GM12878 (cell line): ENCODE measurements at regions not wholly inside any gene's neighbourhood (a gene's known extent, or its start where the extent isn't known, plus 50 kb on each side); places are given as distances from the start of the nearest gene placed in this dataset.

Experiments used
- ASH2L ChIP-seq: fragments of 300-600, 200-600 bp; sonication (generic); IDR thresholded peaks from 2 replicates; pipeline ENCODE4 v1.6.1; 2017; ENCODE audit warnings: low read depth, mild to moderate bottlenecking, borderline replicate concordance
- BMI1 ChIP-seq: fragments of 450-650 bp; IDR thresholded peaks from 2 replicates; pipeline ENCODE4 v1.6.1; 2016; ENCODE audit warnings: mild to moderate bottlenecking, moderate library complexity, borderline replicate concordance
- CBX3 ChIP-seq: fragments of 200-600 bp; sonication (generic); IDR thresholded peaks from 2 replicates; pipeline ENCODE4 v1.6.1; 2016; ENCODE audit warnings: low read depth, borderline replicate concordance
- CEBPB ChIP-seq, 2 experiments: fragments of 150-350 bp in 1 of 2; IDR thresholded peaks; 2 replicates each; pipeline ENCODE4 v1.6.1; 2012 to 2014; ENCODE audit warnings: low read depth in 2 of 2, low read length in 2 of 2, borderline replicate concordance in 1 of 2, inconsistent platforms in 1 of 2
- EP300 ChIP-seq, 2 experiments: fragments of 150-350 bp in 1 of 2; IDR thresholded peaks; 2 replicates each; pipeline ENCODE4 v1.6.1; 2011 to 2012; ENCODE audit warnings: low read depth in 2 of 2, low read length in 2 of 2, borderline replicate concordance in 1 of 2, improper control_type of control experiment in 1 of 2, inconsistent platforms in 1 of 2; ENCODE audit not compliant: control insufficient read depth in 1 of 2
- ESRRA ChIP-seq: IDR thresholded peaks from 2 replicates; pipeline ENCODE4 v1.6.1; 2012; ENCODE audit warnings: mild to moderate bottlenecking, low read length, improper control_type of control experiment
- GATAD2B ChIP-seq: fragments of 450-650 bp; conservative IDR thresholded peaks from 2 replicates; pipeline ENCODE4 v1.6.1; 2017; ENCODE audit warnings: low read depth, mild to moderate bottlenecking, moderate library complexity
- HDAC6 ChIP-seq: fragments of 200-600 bp; sonication (generic); IDR thresholded peaks from one replicate; pipeline ENCODE4 v1.8.0; 2017; ENCODE audit warnings: antibody characterized with exemption; ENCODE audit not compliant: unreplicated experiment
- JUND ChIP-seq: IDR thresholded peaks from 2 replicates; pipeline ENCODE4 v1.6.1; 2012; ENCODE audit warnings: low read depth, mild to moderate bottlenecking, low read length, improper control_type of control experiment, moderate library complexity
- MEF2B ChIP-seq: fragments of 450-650 bp; IDR thresholded peaks from 2 replicates; pipeline ENCODE4 v1.6.1; 2018; ENCODE audit warnings: mild to moderate bottlenecking, moderate library complexity; ENCODE audit not compliant: partially characterized antibody, poor library complexity, severe bottlenecking
- NRF1 ChIP-seq: conservative IDR thresholded peaks from 2 replicates; pipeline ENCODE4 v1.6.1; 2011; ENCODE audit warnings: mild to moderate bottlenecking, low read depth, low read length, improper control_type of control experiment
- RB1 ChIP-seq: fragments of 450-650 bp; formaldehyde crosslinking; IDR thresholded peaks from 2 replicates; pipeline ENCODE4 v1.6.1; 2017; ENCODE audit warnings: mild to moderate bottlenecking, borderline replicate concordance
- RUNX3 ChIP-seq: IDR thresholded peaks from 2 replicates; pipeline ENCODE4 v1.6.1; 2012; ENCODE audit warnings: low read length, inconsistent platforms
- STAT3 ChIP-seq: IDR thresholded peaks from 2 replicates; pipeline ENCODE4 v1.6.1; 2011; ENCODE audit warnings: low read depth, low read length, improper control_type of control experiment
- SUZ12 ChIP-seq: fragments of 200-600 bp; sonication (generic); IDR thresholded peaks from one replicate; pipeline ENCODE4 v1.6.1; 2018; ENCODE audit warnings: antibody characterized with exemption, mild to moderate bottlenecking; ENCODE audit not compliant: unreplicated experiment
- TARDBP ChIP-seq: IDR thresholded peaks from 2 replicates; pipeline ENCODE4 v1.6.1; 2016; ENCODE audit warnings: borderline replicate concordance
- YY1 ChIP-seq: IDR thresholded peaks from 2 replicates; pipeline ENCODE4 v1.6.1; 2011; ENCODE audit warnings: low read depth, mild to moderate bottlenecking, low read length
- ZNF384 ChIP-seq: IDR thresholded peaks from 2 replicates; pipeline ENCODE4 v1.6.1; 2012; ENCODE audit warnings: low read depth, mild to moderate bottlenecking, low read length, improper control_type of control experiment, borderline replicate concordance
- TF ChIP-seq, protein P1 (sequence below): fragments of 450-650 bp; IDR thresholded peaks from 2 replicates; pipeline ENCODE4 v1.6.1; 2018; ENCODE audit warnings: borderline replicate concordance, mild to moderate bottlenecking; ENCODE audit not compliant: partially characterized antibody
- TF ChIP-seq, protein P2 (sequence below): fragments of 450-650 bp; formaldehyde crosslinking; IDR thresholded peaks from 2 replicates; pipeline ENCODE4 v1.4.0; 2022; ENCODE audit warnings: mild to moderate bottlenecking, moderate library complexity
- TF ChIP-seq, protein P3 (sequence below): IDR thresholded peaks from 2 replicates; pipeline ENCODE4 v1.6.1; 2011; ENCODE audit warnings: mild to moderate bottlenecking, low read depth, low read length, moderate library complexity; ENCODE audit not compliant: insufficient replicate concordance

DNA sequence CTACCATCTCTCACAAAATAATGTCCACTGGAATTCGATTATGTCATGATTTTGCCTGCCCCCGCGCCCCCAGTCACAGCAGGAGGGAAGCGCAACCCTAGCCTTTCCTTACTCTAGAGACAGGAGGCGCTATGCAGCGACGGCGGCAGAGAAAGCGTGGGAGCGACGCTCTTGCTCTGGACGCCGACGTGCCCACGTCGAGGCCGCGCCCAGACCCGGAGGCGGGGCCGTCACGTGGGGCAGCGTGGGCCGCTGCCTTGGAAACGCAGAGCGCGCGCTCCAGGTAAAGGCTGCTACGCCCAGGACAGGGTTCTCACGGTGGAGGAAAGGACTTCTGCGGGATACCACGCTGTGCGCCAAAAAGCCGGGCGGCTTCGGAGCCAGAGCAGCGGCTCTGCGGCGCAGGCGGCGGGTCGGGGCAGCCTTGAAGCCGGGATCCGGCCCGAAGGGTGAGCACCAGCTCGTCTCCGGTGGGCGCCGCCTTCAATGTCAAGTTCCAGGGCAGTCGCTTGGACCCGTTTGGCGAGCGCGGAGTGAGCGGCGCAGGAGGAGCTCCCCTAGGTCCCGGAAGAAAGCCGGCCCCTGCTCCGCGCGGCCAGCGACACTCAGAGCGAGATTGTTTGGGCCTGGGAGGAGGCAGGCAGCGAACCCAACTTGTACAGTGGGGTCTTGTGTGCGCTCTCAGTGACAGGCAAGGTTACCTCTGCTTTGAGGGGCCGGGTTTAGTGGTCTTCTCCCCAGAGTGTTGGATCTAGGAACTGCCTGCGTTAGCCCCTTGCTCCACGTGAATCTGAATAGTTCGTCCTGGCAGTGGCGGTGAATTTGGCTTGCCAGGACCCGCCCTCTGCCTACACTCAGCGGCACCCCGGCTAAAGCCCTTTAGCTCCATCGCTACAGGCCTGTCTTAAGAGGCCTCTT, 121.7 kb downstream of the MRPL57 start (continued):
- TF ChIP-seq, protein P1, sequence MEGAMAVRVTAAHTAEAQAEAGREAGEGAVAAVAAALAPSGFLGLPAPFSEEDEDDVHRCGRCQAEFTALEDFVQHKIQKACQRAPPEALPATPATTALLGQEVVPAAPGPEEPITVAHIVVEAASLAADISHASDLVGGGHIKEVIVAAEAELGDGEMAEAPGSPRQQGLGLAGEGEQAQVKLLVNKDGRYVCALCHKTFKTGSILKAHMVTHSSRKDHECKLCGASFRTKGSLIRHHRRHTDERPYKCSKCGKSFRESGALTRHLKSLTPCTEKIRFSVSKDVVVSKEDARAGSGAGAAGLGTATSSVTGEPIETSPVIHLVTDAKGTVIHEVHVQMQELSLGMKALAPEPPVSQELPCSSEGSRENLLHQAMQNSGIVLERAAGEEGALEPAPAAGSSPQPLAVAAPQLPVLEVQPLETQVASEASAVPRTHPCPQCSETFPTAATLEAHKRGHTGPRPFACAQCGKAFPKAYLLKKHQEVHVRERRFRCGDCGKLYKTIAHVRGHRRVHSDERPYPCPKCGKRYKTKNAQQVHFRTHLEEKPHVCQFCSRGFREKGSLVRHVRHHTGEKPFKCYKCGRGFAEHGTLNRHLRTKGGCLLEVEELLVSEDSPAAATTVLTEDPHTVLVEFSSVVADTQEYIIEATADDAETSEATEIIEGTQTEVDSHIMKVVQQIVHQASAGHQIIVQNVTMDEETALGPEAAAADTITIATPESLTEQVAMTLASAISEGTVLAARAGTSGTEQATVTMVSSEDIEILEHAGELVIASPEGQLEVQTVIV: no peak
- TF ChIP-seq BMI1 (peak; percentile 88), CBX3 (no peak), MEF2B (no peak), STAT3 (no peak), SUZ12 (no peak), HDAC6 (no peak), JUND (no peak), EP300 (IDR thresholded peaks at IDR 0.05; ENCODE audit: borderline replicate concordance in 1 of 2, control insufficient read depth in 1 of 2, low read depth in 2 of 2, low read length in 2 of 2) (no peak), ASH2L (no peak), RUNX3 (peak; percentile 25; the same call in 1 of the 2 replicates), TARDBP (no peak), GATAD2B (no peak), ZNF384 (no peak), YY1 (peak; percentile 62; the same call in 1 of the 2 replicates), ESRRA (no peak), RB1 (peak; percentile 89; the same call in 1 of the 2 replicates), CEBPB (IDR thresholded peaks at IDR 0.05; ENCODE audit: borderline replicate concordance in 1 of 2, low read depth in 2 of 2, low read length in 2 of 2) (no peak), NRF1 (no peak)
- TF ChIP-seq, protein P2, sequence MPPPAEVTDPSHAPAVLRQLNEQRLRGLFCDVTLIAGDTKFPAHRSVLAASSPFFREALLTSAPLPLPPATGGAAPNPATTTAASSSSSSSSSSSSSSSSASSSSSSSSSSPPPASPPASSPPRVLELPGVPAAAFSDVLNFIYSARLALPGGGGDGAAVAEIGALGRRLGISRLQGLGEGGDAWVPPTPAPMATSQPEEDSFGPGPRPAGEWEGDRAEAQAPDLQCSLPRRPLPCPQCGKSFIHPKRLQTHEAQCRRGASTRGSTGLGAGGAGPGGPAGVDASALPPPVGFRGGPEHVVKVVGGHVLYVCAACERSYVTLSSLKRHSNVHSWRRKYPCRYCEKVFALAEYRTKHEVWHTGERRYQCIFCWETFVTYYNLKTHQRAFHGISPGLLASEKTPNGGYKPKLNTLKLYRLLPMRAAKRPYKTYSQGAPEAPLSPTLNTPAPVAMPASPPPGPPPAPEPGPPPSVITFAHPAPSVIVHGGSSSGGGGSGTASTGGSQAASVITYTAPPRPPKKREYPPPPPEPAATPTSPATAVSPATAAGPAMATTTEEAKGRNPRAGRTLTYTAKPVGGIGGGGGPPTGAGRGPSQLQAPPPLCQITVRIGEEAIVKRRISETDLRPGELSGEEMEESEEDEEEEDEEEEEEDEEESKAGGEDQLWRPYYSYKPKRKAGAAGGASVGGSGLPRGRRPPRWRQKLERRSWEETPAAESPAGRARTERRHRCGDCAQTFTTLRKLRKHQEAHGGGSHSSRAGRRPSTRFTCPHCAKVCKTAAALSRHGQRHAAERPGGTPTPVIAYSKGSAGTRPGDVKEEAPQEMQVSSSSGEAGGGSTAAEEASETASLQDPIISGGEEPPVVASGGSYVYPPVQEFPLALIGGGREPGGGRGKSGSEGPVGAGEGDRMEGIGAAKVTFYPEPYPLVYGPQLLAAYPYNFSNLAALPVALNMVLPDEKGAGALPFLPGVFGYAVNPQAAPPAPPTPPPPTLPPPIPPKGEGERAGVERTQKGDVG: no peak
- TF ChIP-seq, protein P3, sequence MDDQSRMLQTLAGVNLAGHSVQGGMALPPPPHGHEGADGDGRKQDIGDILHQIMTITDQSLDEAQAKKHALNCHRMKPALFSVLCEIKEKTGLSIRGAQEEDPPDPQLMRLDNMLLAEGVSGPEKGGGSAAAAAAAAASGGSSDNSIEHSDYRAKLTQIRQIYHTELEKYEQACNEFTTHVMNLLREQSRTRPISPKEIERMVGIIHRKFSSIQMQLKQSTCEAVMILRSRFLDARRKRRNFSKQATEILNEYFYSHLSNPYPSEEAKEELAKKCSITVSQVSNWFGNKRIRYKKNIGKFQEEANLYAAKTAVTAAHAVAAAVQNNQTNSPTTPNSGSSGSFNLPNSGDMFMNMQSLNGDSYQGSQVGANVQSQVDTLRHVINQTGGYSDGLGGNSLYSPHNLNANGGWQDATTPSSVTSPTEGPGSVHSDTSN: no peak
